ENCODE measurements at regions not wholly inside any gene's neighbourhood (a gene's known extent, or its start where the extent isn't known, plus 50 kb on each side); places are given as distances from the start of the nearest gene placed in this dataset.

DNA sequence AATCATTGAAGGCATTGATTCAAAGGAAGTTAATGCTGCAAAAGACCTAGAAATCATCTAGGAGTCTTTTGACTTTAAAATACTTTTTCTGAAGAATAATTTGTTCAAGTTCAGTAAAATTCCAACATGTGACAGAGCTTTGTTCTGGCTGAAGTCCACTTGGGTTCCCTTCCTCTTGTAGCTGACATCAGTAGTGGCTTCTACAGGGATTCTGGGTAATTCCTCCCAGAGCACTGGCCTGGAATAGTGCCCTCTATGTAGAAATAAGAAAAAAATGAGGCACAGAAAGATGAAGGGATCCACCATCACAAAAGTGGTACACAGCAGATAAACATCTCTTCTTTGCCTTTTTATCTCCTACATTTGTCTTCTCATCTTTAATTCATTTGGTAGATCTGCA lies 548.1 kb downstream of the LTN1 start:
- peaks cover 0 to 12% of the 10 kb centered on the region in 2 donors for H3K4me1 ChIP-seq (ENCODE audit: control insufficient read depth in 1 of 2, low read depth in 2 of 2)
- DNase-seq (ENCODE audit: low spot score), result no peak
- no peaks in the 10 kb centered on the region for H3K36me3 ChIP-seq
- no peak overlapping the region for H3K27ac ChIP-seq
- ATAC-seq (ENCODE audit: insufficient number of reproducible peaks, low FRiP score, low read depth), result no peak
- H3K9me3 ChIP-seq, result no peaks in the 10 kb centered on the region
- H3K27me3 ChIP-seq (replicated peaks; ENCODE audit: insufficient read depth), result no peaks in the 10 kb centered on the region
- no peak overlapping the region for H3K4me3 ChIP-seq
- no peak for TF ChIP-seq CTCF (IDR thresholded peaks at IDR 0.05)

- no peak for DNase-seq (ENCODE audit: low spot score)
- no peak overlapping the region for H3K27ac ChIP-seq
- no peak overlapping the region for H3K4me3 ChIP-seq
- ATAC-seq (ENCODE audit: insufficient number of reproducible peaks, low FRiP score, low read depth), result no peak
- no peaks in the 10 kb centered on the region for H3K9me3 ChIP-seq
- TF ChIP-seq CTCF (IDR thresholded peaks at IDR 0.05), result no peak
- H3K27me3 ChIP-seq (replicated peaks; ENCODE audit: insufficient read depth), result no peaks in the 10 kb centered on the region
- H3K4me1 ChIP-seq (ENCODE audit: control insufficient read depth in 1 of 2, low read depth in 2 of 2), result peaks cover 0 to 12% of the 10 kb centered on the region in 2 donors
- no peaks in the 10 kb centered on the region for H3K36me3 ChIP-seq
Observed at GRCh38 chr21:28444111-28444510, 548.6 kb downstream of the LTN1 start.

DNA sequence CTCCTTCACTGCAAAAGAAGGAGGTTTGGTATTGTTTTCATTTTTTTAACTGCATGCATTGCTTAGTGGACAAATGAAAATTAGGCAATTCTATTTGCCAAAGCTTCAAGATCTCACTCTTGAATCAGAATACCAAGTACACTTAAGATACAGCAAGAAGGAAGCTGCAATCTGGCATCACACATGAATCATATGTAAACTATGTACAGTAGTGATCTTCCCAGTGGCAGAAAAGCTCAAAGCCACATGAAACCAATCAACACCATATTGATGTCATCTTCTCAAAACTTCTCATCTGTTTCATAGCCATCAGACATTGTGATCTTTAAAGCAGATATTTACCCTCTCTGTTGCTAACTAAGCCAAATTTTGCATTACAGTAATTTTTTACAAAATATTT lies 550.1 kb downstream of the LTN1 start:
- no peak for ATAC-seq (ENCODE audit: insufficient number of reproducible peaks, low FRiP score, low read depth)

DNA sequence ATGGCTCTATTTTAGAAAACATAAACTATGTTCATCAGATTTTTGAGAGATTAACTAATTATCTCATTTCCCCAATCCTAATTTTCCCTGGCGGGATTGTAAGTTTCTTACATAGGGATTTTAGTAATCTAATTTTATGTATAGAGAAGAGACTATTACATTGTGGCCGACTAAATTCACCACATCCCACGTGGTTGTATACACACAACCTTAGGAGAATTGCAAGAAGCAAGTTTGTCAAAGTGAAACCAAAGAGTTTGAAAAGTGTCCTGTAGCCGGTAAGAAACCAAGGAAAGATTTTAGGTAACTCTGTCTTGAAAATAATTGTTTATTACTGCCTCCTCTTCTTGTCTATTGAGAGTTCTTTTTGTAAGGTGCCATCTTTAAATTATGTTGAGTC lies 550.6 kb downstream of the LTN1 start:
- peaks cover 0 to 9% of the 10 kb centered on the region in 2 donors for H3K4me1 ChIP-seq (ENCODE audit: control insufficient read depth in 1 of 2, low read depth in 2 of 2)
- no peak for TF ChIP-seq CTCF (IDR thresholded peaks at IDR 0.05)
- DNase-seq (ENCODE audit: low spot score) (no peak), ATAC-seq (ENCODE audit: insufficient number of reproducible peaks, low FRiP score, low read depth) (no peak)
- no peak overlapping the region for H3K4me3 ChIP-seq
- no peaks in the 10 kb centered on the region for H3K36me3 ChIP-seq
- H3K9me3 ChIP-seq, result no peaks in the 10 kb centered on the region
- H3K27me3 ChIP-seq (replicated peaks; ENCODE audit: insufficient read depth), result no peaks in the 10 kb centered on the region
- no peak overlapping the region for H3K27ac ChIP-seq

More for the DNA sequence above, 550.1 kb downstream of the LTN1 start:
- H3K36me3 ChIP-seq, result no peaks in the 10 kb centered on the region
- H3K27me3 ChIP-seq (replicated peaks; ENCODE audit: insufficient read depth), result no peaks in the 10 kb centered on the region
- H3K9me3 ChIP-seq, result no peaks in the 10 kb centered on the region
- H3K27ac ChIP-seq, result no peak overlapping the region
- peaks cover 0 to 9% of the 10 kb centered on the region in 2 donors for H3K4me1 ChIP-seq (ENCODE audit: control insufficient read depth in 1 of 2, low read depth in 2 of 2)
- H3K4me3 ChIP-seq, result no peak overlapping the region
- no peak for TF ChIP-seq CTCF (IDR thresholded peaks at IDR 0.05)
- no peak for DNase-seq (ENCODE audit: low spot score)

GRCh38 chr21:28439788-28440187 lies 552.9 kb downstream of the LTN1 start:
- no peak overlapping the region for H3K27ac ChIP-seq
- DNase-seq (ENCODE audit: low spot score), result no peak

More at GRCh38 chr21:28439788-28440187, 552.9 kb downstream of the LTN1 start:
- TF ChIP-seq CTCF (IDR thresholded peaks at IDR 0.05), result no peak
- no peaks in the 10 kb centered on the region for H3K9me3 ChIP-seq
- H3K4me3 ChIP-seq, result no peak overlapping the region
- ATAC-seq (ENCODE audit: insufficient number of reproducible peaks, low FRiP score, low read depth), result no peak
- peaks cover 0 to 5% of the 10 kb centered on the region in 2 donors for H3K4me1 ChIP-seq (ENCODE audit: control insufficient read depth in 1 of 2, low read depth in 2 of 2)
- no peaks in the 10 kb centered on the region for H3K36me3 ChIP-seq
- no peaks in the 10 kb centered on the region for H3K27me3 ChIP-seq (replicated peaks; ENCODE audit: insufficient read depth)

Measured in thoracic aorta (tissue), 2 donors.